ENCODE measurements at regions not wholly inside any gene's neighbourhood (a gene's known extent, or its start where the extent isn't known, plus 50 kb on each side); places are given as distances from the start of the nearest gene placed in this dataset.

DNA sequence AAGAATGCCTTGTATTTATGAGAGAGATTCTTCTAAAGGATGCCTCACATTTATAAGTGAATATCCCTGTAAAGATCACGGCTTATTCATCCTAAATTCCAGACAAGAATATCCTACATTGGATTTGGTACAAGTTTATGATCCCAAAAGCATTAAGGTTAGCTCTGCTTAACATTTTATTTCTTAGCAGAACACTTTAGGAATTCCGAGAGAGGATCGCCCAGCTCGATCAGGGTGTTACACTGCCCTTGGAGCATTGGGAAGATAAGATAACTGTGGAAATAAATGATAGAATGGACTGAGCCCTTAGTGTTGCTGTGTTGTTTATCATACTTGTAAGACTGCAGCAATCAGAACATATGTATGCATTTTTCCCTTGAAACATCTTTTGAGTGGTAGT lies 223.0 kb upstream of the CDIN1 start:
- no peak for DNase-seq (ENCODE audit: low read depth)

- DNase-seq (ENCODE audit: low read depth), result no peak
Observed at GRCh38 chr15:36356978-36357601, 222.3 kb upstream of the CDIN1 start.

DNA sequence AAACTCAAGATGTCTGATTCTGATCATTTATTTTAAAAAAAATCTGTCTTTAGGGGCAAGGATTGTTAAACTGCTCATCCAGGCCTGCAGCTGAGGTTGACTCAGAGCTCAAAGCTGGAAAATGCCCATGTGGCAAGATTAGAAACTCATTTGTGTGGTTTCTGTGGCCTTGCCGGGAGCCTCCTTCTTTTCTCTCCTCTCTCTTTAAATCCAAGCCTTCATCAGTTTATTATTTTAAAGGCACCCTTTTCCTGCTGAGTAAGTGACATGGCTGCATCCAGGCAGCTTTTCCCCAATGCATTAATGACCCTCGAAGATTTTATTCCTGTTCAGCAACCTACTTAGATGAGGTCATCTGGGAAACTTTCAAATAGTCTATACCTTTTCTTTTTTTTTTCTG lies 221.3 kb upstream of the CDIN1 start:
- DNase-seq (ENCODE audit: low read depth), result no peak

GRCh38 chr15:36358523-36358922 lies 220.9 kb upstream of the CDIN1 start:
- no peak for DNase-seq (ENCODE audit: low read depth)

GRCh38 chr15:36359286-36359685 lies 220.1 kb upstream of the CDIN1 start:
- DNase-seq (ENCODE audit: low read depth), result no peak

DNA sequence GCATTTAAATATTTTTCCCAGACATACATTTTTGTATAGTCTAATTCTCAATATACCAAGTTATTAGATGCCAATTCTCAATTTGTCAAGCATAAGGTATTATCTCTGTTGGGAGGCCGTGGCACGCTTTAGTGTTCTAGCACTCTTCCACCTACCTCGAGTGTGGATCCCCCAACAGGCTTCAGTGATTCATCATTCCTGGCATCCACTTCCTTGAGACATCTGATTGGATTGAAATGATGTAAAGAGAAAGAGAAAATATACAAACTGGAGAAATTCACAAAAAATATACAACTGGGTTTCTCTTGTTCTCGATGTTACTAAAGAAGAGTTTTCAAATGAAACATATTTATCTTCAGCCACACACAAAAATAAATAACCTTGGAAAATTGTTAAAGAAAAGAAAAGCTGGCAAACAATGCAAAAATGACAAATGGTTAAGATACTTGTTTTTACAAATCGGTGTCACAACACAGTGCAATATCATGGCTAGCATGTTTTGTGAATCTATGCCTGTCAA lies 218.0 kb upstream of the CDIN1 start:
- no peak for DNase-seq (ENCODE audit: low read depth)

GRCh38 chr15:36362509-36362915 lies 216.9 kb upstream of the CDIN1 start:
- no peak for DNase-seq (ENCODE audit: low read depth)

- DNase-seq (ENCODE audit: low read depth), result no peak
Observed at GRCh38 chr15:36363335-36363734, 216.1 kb upstream of the CDIN1 start.

DNA sequence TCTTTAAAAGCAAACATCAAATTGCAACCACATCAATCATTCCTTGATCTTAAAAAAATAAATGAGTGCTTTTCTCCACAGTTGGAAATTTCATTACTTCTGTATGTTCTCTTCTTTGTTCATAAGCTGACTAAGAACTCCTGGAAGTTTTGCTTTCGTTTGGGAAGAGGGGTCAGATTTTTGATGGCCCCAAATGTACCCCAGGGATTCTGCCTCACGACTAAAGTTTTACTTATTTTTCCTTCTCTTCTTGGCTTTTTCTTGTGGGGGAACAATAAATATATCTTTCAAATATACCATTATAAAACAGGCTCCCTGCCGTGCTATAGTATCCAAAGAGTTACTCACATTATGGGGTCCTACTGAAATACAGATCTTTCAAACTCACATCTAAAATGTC lies 215.0 kb upstream of the CDIN1 start:
- DNase-seq (ENCODE audit: low read depth), result no peak

DNA sequence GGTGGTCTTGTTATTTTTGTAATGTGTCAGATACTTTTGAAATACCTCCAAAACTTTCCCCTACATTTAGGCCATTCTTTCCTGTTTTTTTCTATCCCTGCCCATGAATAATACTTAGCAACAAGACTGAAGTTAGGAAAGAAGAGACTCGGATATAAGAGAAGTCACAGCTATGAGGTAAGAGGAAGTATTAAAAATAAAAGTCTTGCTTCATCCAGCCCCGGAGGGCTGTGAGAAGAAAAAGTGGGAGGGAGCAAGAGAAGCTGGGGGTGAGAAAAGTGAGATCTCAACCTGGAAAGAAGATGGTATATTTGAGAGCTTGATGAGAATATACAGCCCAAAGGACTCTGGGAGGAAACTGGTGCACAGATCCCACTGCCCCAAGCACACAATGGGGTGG lies 213.5 kb upstream of the CDIN1 start:
- no peak for DNase-seq (ENCODE audit: low read depth)

DNA sequence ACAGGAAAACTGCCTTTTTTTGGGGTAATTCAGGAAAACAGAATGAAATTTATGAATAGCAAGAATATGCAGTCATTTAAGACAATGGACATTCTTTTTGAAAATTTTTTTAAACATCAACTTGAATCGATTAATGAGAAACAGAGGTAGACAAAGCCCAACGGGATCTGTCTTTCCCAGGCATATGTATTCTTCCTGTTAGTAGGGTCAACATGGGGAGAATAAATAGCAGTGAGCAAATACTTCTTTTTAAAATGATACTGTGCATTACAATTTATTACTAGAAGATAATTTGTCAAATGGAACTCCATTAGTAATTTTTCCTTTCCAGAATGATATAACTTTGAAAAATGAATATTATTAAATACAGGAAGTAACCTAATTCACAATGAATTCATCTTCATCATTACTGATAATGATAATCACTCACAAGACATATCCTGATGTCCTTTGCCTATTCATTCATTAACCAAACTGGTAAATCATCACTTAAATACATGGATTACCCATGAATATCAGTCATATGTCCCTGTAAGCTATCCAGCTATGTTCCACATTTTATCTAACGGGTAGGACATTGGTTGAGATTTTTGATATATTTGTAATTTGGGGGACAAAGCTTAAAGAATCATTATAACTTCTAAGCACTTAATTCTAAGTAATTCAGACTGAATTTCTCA lies 209.2 kb upstream of the CDIN1 start:
- no peak for DNase-seq (ENCODE audit: low read depth)

GRCh38 chr15:36370731-36371112 lies 208.7 kb upstream of the CDIN1 start:
- no peak for DNase-seq (ENCODE audit: low read depth)

- no peak for DNase-seq (ENCODE audit: low read depth)
Observed at GRCh38 chr15:36371509-36371908, 207.9 kb upstream of the CDIN1 start.

DNA sequence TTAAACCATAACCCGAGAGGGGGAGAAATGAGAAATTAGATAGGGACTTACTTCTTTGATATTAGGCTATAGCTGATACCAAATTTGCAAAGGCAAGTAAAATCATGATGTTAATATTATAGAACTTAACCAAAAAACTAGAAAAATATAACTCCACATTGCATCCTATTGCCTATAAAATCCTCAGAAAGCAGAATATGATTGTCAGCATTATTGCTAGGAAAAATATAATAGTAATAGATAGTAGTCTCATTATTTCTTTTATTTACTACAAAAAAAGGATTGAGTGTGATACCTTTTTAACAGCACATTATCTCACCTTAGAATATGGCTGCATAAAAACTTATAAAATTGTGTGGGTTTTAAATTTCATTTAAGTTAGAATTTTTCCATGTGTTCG lies 206.5 kb upstream of the CDIN1 start:
- DNase-seq (ENCODE audit: low read depth), result no peak

- no peak for DNase-seq (ENCODE audit: low read depth)
Observed at GRCh38 chr15:36373550-36373949, 205.9 kb upstream of the CDIN1 start.

- DNase-seq (ENCODE audit: low read depth), result no peak
Observed at GRCh38 chr15:36389107-36389506, 190.3 kb upstream of the CDIN1 start.

DNA sequence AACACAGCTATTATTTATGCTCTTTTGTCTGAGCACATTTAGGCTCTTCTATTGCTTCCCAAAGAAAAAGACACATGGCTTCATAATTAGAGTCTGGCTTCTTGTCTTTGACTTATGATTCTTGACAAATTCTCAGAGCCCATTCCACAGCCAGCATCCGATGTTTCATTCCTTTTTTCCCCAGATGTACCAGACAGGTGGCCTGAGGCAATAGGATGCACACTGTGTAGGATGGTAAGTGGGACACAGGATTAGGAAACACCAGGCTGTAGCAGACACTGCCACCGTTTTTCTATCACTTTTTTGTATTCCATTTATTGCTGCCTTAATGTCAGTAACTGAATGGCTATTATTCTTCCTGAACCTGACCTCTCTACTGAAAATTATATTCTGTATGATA lies 188.9 kb upstream of the CDIN1 start:
- no peak for DNase-seq (ENCODE audit: low read depth)

DNA sequence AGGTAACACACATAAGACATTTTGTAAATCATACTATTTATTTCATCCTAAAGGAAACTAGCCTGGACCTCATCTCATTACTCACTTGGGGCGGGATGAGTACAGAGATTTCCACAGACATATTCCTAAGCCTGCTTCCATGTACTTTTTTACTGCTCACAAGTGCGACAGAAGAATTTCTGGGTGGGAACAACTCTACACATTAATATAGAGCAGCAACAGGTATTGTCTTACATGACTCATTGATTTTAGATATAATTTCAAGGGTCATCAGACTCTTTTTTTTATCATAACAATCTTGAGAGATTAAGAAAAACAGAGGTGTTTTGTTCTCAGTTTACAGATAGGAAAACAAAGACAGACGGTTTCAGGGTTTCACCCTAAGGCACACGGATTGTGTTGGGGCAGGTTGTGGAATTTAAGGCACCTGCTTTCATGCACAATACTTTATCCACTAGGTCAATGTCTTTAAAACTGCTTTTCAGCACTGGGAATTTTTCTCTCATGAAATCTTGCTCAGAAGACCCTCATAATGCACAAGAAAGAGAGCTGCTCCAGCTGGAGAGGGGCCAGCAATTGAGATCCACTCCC lies 186.7 kb upstream of the CDIN1 start:
- DNase-seq (ENCODE audit: low read depth), result no peak

DNA sequence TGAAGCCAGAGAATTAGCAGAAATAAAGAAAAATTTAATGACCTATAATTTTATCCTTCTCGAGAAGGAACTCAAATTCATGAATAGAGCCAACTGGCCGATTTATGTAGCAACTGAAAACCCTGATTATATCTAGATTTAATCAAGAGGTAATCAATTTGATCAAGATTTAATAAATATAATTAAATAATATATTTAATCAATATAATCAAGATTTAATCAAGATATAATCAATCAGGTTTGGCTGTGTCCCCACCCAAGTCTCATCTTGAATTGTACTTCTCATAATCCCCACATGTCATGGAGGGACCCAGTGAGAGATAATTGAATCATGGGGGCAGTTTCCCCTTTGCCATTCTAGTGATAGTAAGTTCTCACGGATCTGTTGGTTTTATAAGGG lies 181.2 kb upstream of the CDIN1 start:
- no peak for DNase-seq (ENCODE audit: low read depth)

- DNase-seq (ENCODE audit: low read depth), result no peak
Observed at GRCh38 chr15:36399276-36399675, 180.2 kb upstream of the CDIN1 start.

GRCh38 chr15:36400936-36401585 lies 178.4 kb upstream of the CDIN1 start:
- DNase-seq (ENCODE audit: low read depth), result no peak

GRCh38 chr15:36401586-36401966 lies 177.8 kb upstream of the CDIN1 start:
- no peak for DNase-seq (ENCODE audit: low read depth)

DNA sequence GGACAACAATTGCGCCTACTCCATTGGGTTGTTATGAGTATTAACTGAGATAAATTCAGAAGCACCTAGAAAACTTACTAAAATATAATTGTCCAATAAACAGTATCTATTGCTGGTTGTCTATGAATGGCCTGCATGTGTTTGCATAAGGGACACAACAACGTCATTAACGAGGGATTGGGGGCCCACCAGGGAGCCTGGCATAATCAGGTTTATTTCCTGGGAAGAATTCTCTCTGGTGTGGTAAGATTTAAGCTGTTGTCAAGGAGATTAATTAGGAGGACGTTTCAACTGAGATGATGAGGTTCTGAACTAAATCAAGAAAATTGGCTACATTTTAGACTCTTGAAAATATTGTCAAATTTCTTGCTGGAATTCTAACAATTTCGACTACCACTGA lies 176.1 kb upstream of the CDIN1 start:
- no peak for DNase-seq (ENCODE audit: low read depth)
